ENCODE measurements at regions not wholly inside any gene's neighbourhood (a gene's known extent, or its start where the extent isn't known, plus 50 kb on each side); places are given as distances from the start of the nearest gene placed in this dataset.

DNA sequence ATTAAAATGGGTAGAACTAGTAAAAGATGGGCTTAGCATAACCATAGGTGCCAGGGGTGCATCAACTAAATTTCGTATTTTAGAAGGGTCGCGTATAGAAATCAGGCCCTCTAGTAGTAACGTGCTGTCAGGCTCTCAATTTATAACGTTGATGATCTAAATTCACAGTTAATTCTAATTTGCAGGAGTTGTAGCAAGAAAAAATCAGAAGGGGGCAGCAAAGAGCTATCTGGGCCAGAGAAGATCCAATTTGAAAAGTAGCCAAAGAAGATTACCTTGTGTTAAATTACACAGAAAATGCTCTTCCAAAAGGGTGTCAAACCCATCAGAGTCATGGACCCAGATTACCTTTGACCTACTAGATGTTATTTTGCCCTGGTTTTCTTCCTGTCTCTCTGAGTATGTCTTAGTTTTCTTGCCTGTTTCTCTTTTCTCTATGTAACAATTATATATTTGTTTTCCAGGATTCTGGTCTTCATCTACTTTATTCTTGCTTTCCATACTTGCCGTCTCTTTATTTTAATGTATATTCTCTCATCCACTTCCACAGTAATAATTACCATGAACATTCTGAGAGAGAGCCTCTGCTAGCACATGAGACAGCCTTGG lies 1030.9 kb downstream of the AMY1C start:
- Mint-ChIP-seq H3K9me3 (ENCODE audit: unreplicated experiment) (no peaks in the 10 kb centered on the region), H3K36me3 (ENCODE audit: low read depth, unreplicated experiment) (no peaks in the 10 kb centered on the region), H3K27ac (ENCODE audit: unreplicated experiment) (no peak overlapping the region), H3K4me3 (ENCODE audit: unreplicated experiment) (no peak overlapping the region), H3K27me3 (ENCODE audit: unreplicated experiment) (no peaks in the 10 kb centered on the region), H3K4me1 (ENCODE audit: unreplicated experiment) (no peaks in the 10 kb centered on the region)
- TF ChIP-seq, protein P1, sequence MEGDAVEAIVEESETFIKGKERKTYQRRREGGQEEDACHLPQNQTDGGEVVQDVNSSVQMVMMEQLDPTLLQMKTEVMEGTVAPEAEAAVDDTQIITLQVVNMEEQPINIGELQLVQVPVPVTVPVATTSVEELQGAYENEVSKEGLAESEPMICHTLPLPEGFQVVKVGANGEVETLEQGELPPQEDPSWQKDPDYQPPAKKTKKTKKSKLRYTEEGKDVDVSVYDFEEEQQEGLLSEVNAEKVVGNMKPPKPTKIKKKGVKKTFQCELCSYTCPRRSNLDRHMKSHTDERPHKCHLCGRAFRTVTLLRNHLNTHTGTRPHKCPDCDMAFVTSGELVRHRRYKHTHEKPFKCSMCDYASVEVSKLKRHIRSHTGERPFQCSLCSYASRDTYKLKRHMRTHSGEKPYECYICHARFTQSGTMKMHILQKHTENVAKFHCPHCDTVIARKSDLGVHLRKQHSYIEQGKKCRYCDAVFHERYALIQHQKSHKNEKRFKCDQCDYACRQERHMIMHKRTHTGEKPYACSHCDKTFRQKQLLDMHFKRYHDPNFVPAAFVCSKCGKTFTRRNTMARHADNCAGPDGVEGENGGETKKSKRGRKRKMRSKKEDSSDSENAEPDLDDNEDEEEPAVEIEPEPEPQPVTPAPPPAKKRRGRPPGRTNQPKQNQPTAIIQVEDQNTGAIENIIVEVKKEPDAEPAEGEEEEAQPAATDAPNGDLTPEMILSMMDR (IDR thresholded peaks at IDR 0.05; ENCODE audit: unreplicated experiment), result peak; percentile 85
- DNase-seq (ENCODE audit: low spot score), result peak; percentile 39

DNA sequence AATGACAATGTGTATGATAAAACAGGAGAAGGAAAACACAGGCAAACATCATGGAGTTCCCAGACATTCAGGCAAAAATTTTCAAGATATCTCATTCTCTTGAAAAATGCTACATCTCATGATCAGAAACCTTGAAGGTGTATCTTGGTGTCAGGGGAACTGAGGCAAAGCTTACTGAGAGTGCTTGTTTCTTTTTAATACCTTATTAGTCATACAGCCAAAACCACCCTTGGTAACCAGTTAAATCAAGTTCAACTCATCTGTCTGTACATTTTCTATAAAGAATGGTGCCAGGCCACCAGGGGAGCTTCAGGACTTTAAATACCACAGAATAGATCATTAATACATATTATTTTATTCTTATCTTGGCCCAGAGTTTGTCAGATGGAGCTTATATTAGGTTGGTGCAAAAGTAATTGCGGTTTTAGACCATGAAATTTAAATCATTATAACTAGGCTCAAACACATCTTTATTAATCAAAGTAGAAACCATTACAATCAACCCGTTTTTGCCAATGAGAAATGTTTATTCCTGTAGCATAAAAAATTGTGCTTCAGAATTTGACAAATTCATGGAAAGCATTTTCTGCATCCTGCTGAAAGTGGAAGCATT lies 1036.0 kb downstream of the AMY1C start:
- no peaks in the 10 kb centered on the region for H3K27me3 Mint-ChIP-seq (ENCODE audit: unreplicated experiment)
- TF ChIP-seq, protein P1 (IDR thresholded peaks at IDR 0.05; ENCODE audit: unreplicated experiment), result no peak
- no peaks in the 10 kb centered on the region for H3K4me1 Mint-ChIP-seq (ENCODE audit: unreplicated experiment)
- H3K27ac Mint-ChIP-seq (ENCODE audit: unreplicated experiment), result no peak overlapping the region
- no peaks in the 10 kb centered on the region for H3K9me3 Mint-ChIP-seq (ENCODE audit: unreplicated experiment)
- H3K4me3 Mint-ChIP-seq (ENCODE audit: unreplicated experiment), result no peak overlapping the region
- no peak for DNase-seq (ENCODE audit: low spot score)
- no peaks in the 10 kb centered on the region for H3K36me3 Mint-ChIP-seq (ENCODE audit: low read depth, unreplicated experiment)

GRCh38 chr1:104787866-104788510 lies 1038.3 kb downstream of the AMY1C start:
- Mint-ChIP-seq H3K27ac (ENCODE audit: unreplicated experiment) (no peak overlapping the region), H3K4me3 (ENCODE audit: unreplicated experiment) (no peak overlapping the region), H3K27me3 (ENCODE audit: unreplicated experiment) (no peaks in the 10 kb centered on the region), H3K36me3 (ENCODE audit: low read depth, unreplicated experiment) (no peaks in the 10 kb centered on the region), H3K4me1 (ENCODE audit: unreplicated experiment) (no peaks in the 10 kb centered on the region), H3K9me3 (ENCODE audit: unreplicated experiment) (no peaks in the 10 kb centered on the region)
- no peak for DNase-seq (ENCODE audit: low spot score)
- TF ChIP-seq, protein P1 (IDR thresholded peaks at IDR 0.05; ENCODE audit: unreplicated experiment), result no peak

GRCh38 chr1:104791030-104791429 lies 1041.3 kb downstream of the AMY1C start:
- no peaks in the 10 kb centered on the region for H3K9me3 Mint-ChIP-seq (ENCODE audit: unreplicated experiment)
- H3K27ac Mint-ChIP-seq (ENCODE audit: unreplicated experiment), result no peak overlapping the region
- H3K36me3 Mint-ChIP-seq (ENCODE audit: low read depth, unreplicated experiment), result no peaks in the 10 kb centered on the region
- no peaks in the 10 kb centered on the region for H3K4me1 Mint-ChIP-seq (ENCODE audit: unreplicated experiment)
- no peak overlapping the region for H3K4me3 Mint-ChIP-seq (ENCODE audit: unreplicated experiment)
- no peak for DNase-seq (ENCODE audit: low spot score)
- no peaks in the 10 kb centered on the region for H3K27me3 Mint-ChIP-seq (ENCODE audit: unreplicated experiment)
- TF ChIP-seq, protein P1 (IDR thresholded peaks at IDR 0.05; ENCODE audit: unreplicated experiment), result no peak

DNA sequence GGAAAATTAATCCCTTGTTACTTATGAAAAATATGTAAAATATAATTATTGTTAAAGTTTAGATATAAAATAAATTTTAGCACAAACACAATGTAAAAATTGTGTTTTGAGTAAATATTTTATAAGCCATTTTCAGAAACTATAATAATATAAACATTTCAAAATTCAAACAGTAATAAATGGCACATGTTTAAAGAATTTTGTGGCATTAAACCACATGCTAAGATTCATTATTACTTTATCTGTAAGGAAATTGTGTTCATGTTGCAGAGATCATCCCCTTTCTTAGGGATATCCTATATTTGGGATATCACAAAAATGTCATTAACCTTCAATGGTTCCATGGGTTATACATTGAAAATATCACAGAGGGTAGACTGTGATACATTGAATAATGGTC lies 1044.3 kb downstream of the AMY1C start:
- Mint-ChIP-seq H3K27me3 (ENCODE audit: unreplicated experiment) (no peaks in the 10 kb centered on the region), H3K36me3 (ENCODE audit: low read depth, unreplicated experiment) (no peaks in the 10 kb centered on the region), H3K4me3 (ENCODE audit: unreplicated experiment) (no peak overlapping the region), H3K4me1 (ENCODE audit: unreplicated experiment) (no peaks in the 10 kb centered on the region), H3K27ac (ENCODE audit: unreplicated experiment) (no peak overlapping the region), H3K9me3 (ENCODE audit: unreplicated experiment) (no peaks in the 10 kb centered on the region)
- TF ChIP-seq, protein P1 (IDR thresholded peaks at IDR 0.05; ENCODE audit: unreplicated experiment), result no peak
- DNase-seq (ENCODE audit: low spot score), result no peak
